Body of pancreas (tissue), 4 donors: ENCODE measurements at regions not wholly inside any gene's neighbourhood (a gene's known extent, or its start where the extent isn't known, plus 50 kb on each side); places are given as distances from the start of the nearest gene placed in this dataset.

ENCODE experiments used
- ATAC-seq: fragments of 150-250 bp; one replicate; pipeline ENCODE4 v1.9.1; 2016
- DNase-seq, 4 donors: peaks; one replicate each; pipeline ENCODE4 v3.0.0-alpha.2; 2019
- H3K27ac ChIP-seq, 4 donors: fragments of 200-600 bp; sonication (generic); 1 replicate in 3 of 4; 2 replicates in 1 of 4; pipeline versions ENCODE4 v1.5.1 to v1.6.1; 2016 to 2019; ENCODE audit warnings: mild to moderate bottlenecking in 1 of 4, mixed read lengths in 1 of 4, moderate library complexity in 1 of 4
- H3K27me3 ChIP-seq, 2 donors: fragments of 200-600 bp; sonication (generic); one replicate each; pipeline ENCODE4 v1.6.0; 2016; ENCODE audit warnings: mild to moderate bottlenecking in 1 of 2
- H3K36me3 ChIP-seq, 2 donors: fragments of 200-600 bp; sonication (generic); replicated peaks in 1 of 2; 2 replicates each; pipeline ENCODE4 v1.5.1; 2016; ENCODE audit warnings: low read depth in 2 of 2; ENCODE audit not compliant: insufficient read depth in 1 of 2
- H3K4me1 ChIP-seq: fragments of 200-600 bp; sonication (generic); one replicate; pipeline ENCODE4 v1.6.0; 2016
- H3K4me3 ChIP-seq, 2 donors: fragments of 200-600 bp; sonication (generic); 1 replicate in 1 of 2; 2 replicates in 1 of 2; pipeline ENCODE4 v1.5.1; 2016 to 2019
- H3K9me3 ChIP-seq, 3 donors: fragments of 200-600 bp; sonication (generic); 1 replicate in 2 of 3; 2 replicates in 1 of 3; pipeline ENCODE4 v1.5.1; 2016
- POLR2A ChIP-seq, 3 donors: fragments of 450-650 bp; IDR thresholded peaks; one replicate each; pipeline ENCODE4 v1.6.1; 2016; ENCODE audit warnings: antibody characterized with exemption in 3 of 3, mild to moderate bottlenecking in 2 of 3
- WGBS, 2 donors: methylation state at CpG; one replicate each; pipeline ENCODE4 v1.1.5; 2017; 5-methylcytosine and 5-hydroxymethylcytosine counted together
- intact Hi-C: fragments of 100-400 bp; cut with DNase I; formaldehyde crosslinking; loops from one replicate; pipeline ENCODE4 v1.15.1; 2023
- TF ChIP-seq, protein P1 (sequence below), 7 experiments: fragments of 450-650 bp in 4 of 7; fragments of 200-600 bp in 3 of 7; sonication (generic) in 3 of 7; IDR thresholded peaks; one replicate each; pipeline ENCODE4 v1.5.1; 2016 to 2019; ENCODE audit warnings: antibody characterized with exemption in 7 of 7

DNA sequence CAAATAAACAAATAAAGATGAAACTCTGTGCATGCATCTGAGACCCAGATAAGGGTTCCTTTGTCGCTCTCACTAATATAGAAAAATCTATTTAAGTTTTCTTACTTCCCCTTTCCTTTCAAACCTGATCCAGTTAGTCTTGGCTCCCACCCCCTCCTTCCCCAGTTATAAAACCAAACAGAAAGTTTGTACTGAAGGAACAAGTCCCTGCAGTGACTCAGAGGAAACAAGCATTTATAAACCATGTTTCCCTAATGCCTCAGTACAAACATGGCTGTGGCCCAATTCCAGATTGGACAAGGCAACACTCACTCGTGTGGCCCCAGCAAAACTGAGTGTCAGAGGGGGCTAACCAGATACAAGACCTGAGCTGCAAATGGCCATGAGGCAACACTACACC lies 65.5 kb upstream of the ARHGAP20 start:
- no peaks in the 10 kb centered on the region for H3K36me3 ChIP-seq
- intact Hi-C loops, result no loop called here
- no peaks in the 10 kb centered on the region for H3K4me1 ChIP-seq
- WGBS, 2 donors, result 38 to 56% methylated on average over 2 of the region's 2 CpGs
- peak overlapping the region in 1 of 4 donors; percentile 26 for H3K27ac ChIP-seq
- H3K4me3 ChIP-seq, result no peak overlapping the region
- peaks cover 0 to 5% (median 0%) of the 10 kb centered on the region in 3 donors for H3K9me3 ChIP-seq
- no peaks in the 10 kb centered on the region for H3K27me3 ChIP-seq
- DNase-seq (peak in 1 of 4 donors; percentile 14), ATAC-seq (no peak)
- TF ChIP-seq, protein P1, sequence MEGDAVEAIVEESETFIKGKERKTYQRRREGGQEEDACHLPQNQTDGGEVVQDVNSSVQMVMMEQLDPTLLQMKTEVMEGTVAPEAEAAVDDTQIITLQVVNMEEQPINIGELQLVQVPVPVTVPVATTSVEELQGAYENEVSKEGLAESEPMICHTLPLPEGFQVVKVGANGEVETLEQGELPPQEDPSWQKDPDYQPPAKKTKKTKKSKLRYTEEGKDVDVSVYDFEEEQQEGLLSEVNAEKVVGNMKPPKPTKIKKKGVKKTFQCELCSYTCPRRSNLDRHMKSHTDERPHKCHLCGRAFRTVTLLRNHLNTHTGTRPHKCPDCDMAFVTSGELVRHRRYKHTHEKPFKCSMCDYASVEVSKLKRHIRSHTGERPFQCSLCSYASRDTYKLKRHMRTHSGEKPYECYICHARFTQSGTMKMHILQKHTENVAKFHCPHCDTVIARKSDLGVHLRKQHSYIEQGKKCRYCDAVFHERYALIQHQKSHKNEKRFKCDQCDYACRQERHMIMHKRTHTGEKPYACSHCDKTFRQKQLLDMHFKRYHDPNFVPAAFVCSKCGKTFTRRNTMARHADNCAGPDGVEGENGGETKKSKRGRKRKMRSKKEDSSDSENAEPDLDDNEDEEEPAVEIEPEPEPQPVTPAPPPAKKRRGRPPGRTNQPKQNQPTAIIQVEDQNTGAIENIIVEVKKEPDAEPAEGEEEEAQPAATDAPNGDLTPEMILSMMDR (IDR thresholded peaks at IDR 0.05), result no peak
- no peak for TF ChIP-seq POLR2A (IDR thresholded peaks at IDR 0.05)

DNA sequence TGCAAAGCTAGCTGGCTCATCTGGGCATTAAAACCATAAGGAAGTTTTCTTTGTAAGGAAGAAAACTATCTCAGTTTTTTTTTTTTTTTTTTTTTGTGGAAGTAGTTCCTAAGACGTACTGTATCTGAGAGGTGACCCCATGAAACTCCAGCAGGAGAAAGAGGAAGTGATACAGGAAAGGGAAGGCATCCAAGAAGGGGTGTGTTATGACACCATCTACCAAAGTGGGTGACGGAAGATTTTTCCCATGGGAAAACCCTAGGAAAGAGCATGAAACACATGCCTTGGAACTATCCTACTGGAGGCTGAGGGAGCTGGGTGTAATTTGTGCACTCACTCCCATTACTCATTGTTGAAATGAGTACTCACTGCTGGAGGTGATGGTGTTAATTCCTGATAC lies 63.8 kb upstream of the ARHGAP20 start:
- no peaks in the 10 kb centered on the region for H3K27me3 ChIP-seq
- TF ChIP-seq, protein P1 (IDR thresholded peaks at IDR 0.05), result no peak
- TF ChIP-seq POLR2A (IDR thresholded peaks at IDR 0.05), result no peak
- WGBS, 2 donors, result 58 to 72% methylated on average over 2 of the region's 2 CpGs
- intact Hi-C loops, result no loop called here
- H3K4me3 ChIP-seq, result no peak overlapping the region
- H3K9me3 ChIP-seq, result peaks cover 0 to 5% (median 0%) of the 10 kb centered on the region in 3 donors
- no peak overlapping the region for H3K27ac ChIP-seq
- no peak for ATAC-seq
- H3K36me3 ChIP-seq, result no peaks in the 10 kb centered on the region
- H3K4me1 ChIP-seq, result no peaks in the 10 kb centered on the region
- DNase-seq, result no peak

DNA sequence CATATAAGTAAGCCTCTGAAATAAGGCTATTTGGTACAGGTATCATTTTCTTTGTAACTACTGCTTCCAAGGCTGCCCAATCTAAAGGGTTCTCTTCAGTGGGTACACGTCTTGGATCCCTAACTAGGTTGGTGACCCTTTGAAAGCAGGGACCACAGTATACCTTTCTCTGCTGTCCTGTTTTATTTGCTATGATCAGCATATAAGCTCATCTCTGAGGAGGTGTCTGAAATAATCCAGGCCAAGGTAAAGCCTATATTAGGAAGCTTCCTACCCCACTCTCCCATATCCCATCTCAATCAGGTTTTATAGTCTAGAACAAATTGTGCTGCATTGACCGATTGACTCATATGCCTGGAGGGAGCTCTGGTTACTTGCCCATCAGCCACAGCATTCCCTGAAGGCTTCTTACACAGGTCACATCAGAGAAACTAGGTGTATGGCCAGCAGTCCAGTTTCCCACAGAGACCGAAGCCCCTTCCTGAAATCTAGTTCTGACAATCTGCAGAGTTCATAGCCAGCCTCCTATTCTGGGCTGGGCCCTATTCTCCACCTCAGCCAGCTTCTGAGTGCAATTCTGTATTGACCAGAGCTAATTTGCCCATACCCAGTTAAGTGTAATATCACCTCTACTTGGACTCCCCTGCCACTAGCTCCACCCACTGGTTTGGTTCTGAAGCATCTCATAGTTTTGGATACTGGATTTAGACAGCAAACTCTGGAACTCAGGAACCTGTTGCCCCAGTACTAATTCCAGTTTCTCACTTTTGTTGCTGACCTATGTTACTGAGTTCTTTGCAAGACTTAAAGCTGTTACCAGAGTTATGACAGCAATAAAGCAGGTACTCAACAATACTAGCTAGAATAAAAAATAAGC lies 62.1 kb upstream of the ARHGAP20 start:
- no peak for TF ChIP-seq POLR2A (IDR thresholded peaks at IDR 0.05)
- TF ChIP-seq, protein P1 (IDR thresholded peaks at IDR 0.05), result no peak
- 84 to 89% methylated on average over 3 of the region's 3 CpGs for WGBS, 2 donors
- ATAC-seq (no peak), DNase-seq (no peak)
- no peak overlapping the region for H3K4me3 ChIP-seq
- H3K27me3 ChIP-seq, result no peaks in the 10 kb centered on the region
- H3K27ac ChIP-seq, result no peak overlapping the region
- peaks cover 0 to 5% (median 0%) of the 10 kb centered on the region in 3 donors for H3K9me3 ChIP-seq
- H3K4me1 ChIP-seq, result no peaks in the 10 kb centered on the region
- no peaks in the 10 kb centered on the region for H3K36me3 ChIP-seq
- intact Hi-C loops, result no loop called here

DNA sequence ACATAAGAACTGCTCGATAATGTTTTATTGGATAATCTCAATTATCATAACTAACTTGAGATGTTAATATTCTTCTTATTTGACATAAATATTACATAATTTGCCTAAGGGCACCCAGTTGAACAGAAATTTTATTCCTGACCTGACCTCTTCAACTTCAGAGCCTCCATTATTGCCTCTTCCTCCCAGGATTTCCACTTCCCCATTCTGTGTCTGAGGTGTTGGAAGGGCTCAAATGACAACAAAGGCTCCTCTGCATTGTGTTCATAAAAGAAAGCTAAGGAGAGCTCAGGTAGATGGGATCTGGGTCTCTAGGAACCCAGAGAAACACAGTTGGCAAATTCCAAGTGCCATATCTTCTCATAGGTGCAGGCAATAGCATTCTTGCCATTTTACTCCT lies 61.2 kb upstream of the ARHGAP20 start:
- intact Hi-C loops, result no loop called here
- TF ChIP-seq POLR2A (IDR thresholded peaks at IDR 0.05), result no peak
- TF ChIP-seq, protein P1 (IDR thresholded peaks at IDR 0.05), result no peak
- Histone ChIP-seq H3K9me3 (no peaks in the 10 kb centered on the region), H3K36me3 (no peaks in the 10 kb centered on the region), H3K27me3 (no peaks in the 10 kb centered on the region), H3K27ac (no peak overlapping the region), H3K4me3 (no peak overlapping the region), H3K4me1 (no peaks in the 10 kb centered on the region)
- 72 to 76% methylated on average over 1 of the region's 1 CpG for WGBS, 2 donors
- DNase-seq (no peak), ATAC-seq (no peak)

DNA sequence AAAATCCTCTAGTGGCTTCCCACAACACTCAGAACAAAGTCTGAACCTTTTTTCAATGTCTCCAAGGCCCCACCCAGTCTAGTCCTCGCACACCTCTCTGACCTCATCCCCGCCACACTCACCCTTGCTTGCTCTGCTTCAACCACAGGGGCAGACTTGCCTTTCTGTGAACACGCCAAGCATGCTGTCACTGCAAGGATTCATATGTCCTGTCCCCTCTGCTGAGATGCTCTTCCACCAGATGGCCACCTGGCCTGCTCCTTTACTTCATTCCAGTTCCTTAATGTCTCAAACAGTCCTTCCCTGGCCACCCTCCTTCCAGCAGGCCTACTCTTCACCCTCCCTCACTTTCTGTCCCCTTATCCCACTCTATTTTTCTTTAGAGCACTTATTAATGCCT lies 60.6 kb upstream of the ARHGAP20 start:
- no peaks in the 10 kb centered on the region for H3K27me3 ChIP-seq
- no peaks in the 10 kb centered on the region for H3K4me1 ChIP-seq
- H3K36me3 ChIP-seq, result no peaks in the 10 kb centered on the region
- WGBS, 2 donors, result 84 to 89% methylated on average over 3 of the region's 3 CpGs
- no peak for TF ChIP-seq POLR2A (IDR thresholded peaks at IDR 0.05)
- TF ChIP-seq, protein P1 (IDR thresholded peaks at IDR 0.05), result no peak
- intact Hi-C loops, result no loop called here
- DNase-seq (no peak), ATAC-seq (no peak)
- no peaks in the 10 kb centered on the region for H3K9me3 ChIP-seq
- no peak overlapping the region for H3K4me3 ChIP-seq
- H3K27ac ChIP-seq, result no peak overlapping the region
